ENCODE measurements at regions not wholly inside any gene's neighbourhood (a gene's known extent, or its start where the extent isn't known, plus 50 kb on each side); places are given as distances from the start of the nearest gene placed in this dataset.

GRCh38 chr11:25247336-25247735, 750.5 kb downstream of the LUZP2 start:
- no peak for TF ChIP-seq ZNF274 (IDR thresholded peaks at IDR 0.05; ENCODE audit: low read depth, low read length)
- no peak for TF ChIP-seq YY1 (IDR thresholded peaks at IDR 0.05; ENCODE audit: insufficient read depth, insufficient read length)

Data from NT2/D1 (cell line).